Ramos (cell line): ENCODE measurements at regions not wholly inside any gene's neighbourhood (a gene's known extent, or its start where the extent isn't known, plus 50 kb on each side); places are given as distances from the start of the nearest gene placed in this dataset.
"Not testable (repeated sequence)": the region's sequence is repeated elsewhere in the genome, so short reads cannot be mapped to it uniquely, and the experiment has no call there.

Source experiments
- in situ Hi-C: fragments of 300-500 bp; cut with MboI; formaldehyde crosslinking; loops from one replicate; pipeline ENCODE4 v1.14.3; 2022; ENCODE audit warnings: low sequenced_read_pairs; ENCODE audit not compliant: unreplicated experiment

GRCh38 chr6:145141572-145141971, 593.7 kb downstream of the EPM2A start:
- in situ Hi-C loops, result no loop called here

- in situ Hi-C loops, result no loop called here
Measured at GRCh38 chr6:145142958-145143357, 592.4 kb downstream of the EPM2A start.

GRCh38 chr6:145143379-145143778, 591.9 kb downstream of the EPM2A start:
- in situ Hi-C loops, result no loop called here

- in situ Hi-C loops, result no loop called here
Measured at GRCh38 chr6:145147559-145147958, 587.8 kb downstream of the EPM2A start.

- in situ Hi-C loops, result no loop called here
Measured at GRCh38 chr6:145147981-145148749, 587.2 kb downstream of the EPM2A start.

- in situ Hi-C loops, result no loop called here
Measured at GRCh38 chr6:145148776-145149175, 586.5 kb downstream of the EPM2A start.

- in situ Hi-C loops, result no loop called here
Measured at GRCh38 chr6:145151624-145152023, 583.7 kb downstream of the EPM2A start.

- in situ Hi-C loops, result no loop called here
Measured at GRCh38 chr6:145153495-145153894, 581.8 kb downstream of the EPM2A start.

GRCh38 chr6:145155411-145155810, 579.9 kb downstream of the EPM2A start:
- in situ Hi-C loops, result no loop called here

GRCh38 chr6:145155873-145156782, 579.2 kb downstream of the EPM2A start:
- in situ Hi-C loops, result no loop called here

- in situ Hi-C loops, result not testable (repeated sequence)
Measured at GRCh38 chr6:145158636-145159035, 576.7 kb downstream of the EPM2A start.

- in situ Hi-C loops, result no loop called here
Measured at GRCh38 chr6:145159921-145160320, 575.4 kb downstream of the EPM2A start.

GRCh38 chr6:145161501-145161900, 573.8 kb downstream of the EPM2A start:
- in situ Hi-C loops, result no loop called here

- in situ Hi-C loops, result no loop called here
Measured at GRCh38 chr6:145169726-145170224, 565.5 kb downstream of the EPM2A start.

GRCh38 chr6:145175470-145175869, 559.9 kb downstream of the EPM2A start:
- in situ Hi-C loops, result no loop called here

- in situ Hi-C loops, result no loop called here
Measured at GRCh38 chr6:145178391-145178790, 556.9 kb downstream of the EPM2A start.

GRCh38 chr6:145187491-145188206, 547.7 kb downstream of the EPM2A start:
- in situ Hi-C loops, result no loop called here

- in situ Hi-C loops, result no loop called here
Measured at GRCh38 chr6:145189836-145190235, 545.5 kb downstream of the EPM2A start.

- in situ Hi-C loops, result no loop called here
Measured at GRCh38 chr6:145194389-145194788, 540.9 kb downstream of the EPM2A start.

GRCh38 chr6:145199961-145200360, 535.4 kb downstream of the EPM2A start:
- in situ Hi-C loops, result loop anchor here (25.0 kb wide), 1 partner anchor 613 kb away; no protein-coding TSS in a partner anchor
